Endothelial cell of umbilical vein (primary cell): ENCODE measurements at regions not wholly inside any gene's neighbourhood (a gene's known extent, or its start where the extent isn't known, plus 50 kb on each side); places are given as distances from the start of the nearest gene placed in this dataset.

ENCODE experiments used
- BruUV-seq: library from RNA; stranded (reverse); fragments of 400-500 nt; replicated peaks from 2 replicates; lab custom pipeline; 2021; lab: Mats Ljungman, UMichigan
- CTCF ChIA-PET: fragments of 300-600, 350-600 bp; sonication (Branson Sonifier 250); formaldehyde crosslinking; loops from one replicate; lab custom pipeline; 2021; ENCODE audit warnings: antibody characterized with exemption, inconsistent platforms; lab: Charles Lee
- POLR2A ChIA-PET: fragments of 300-600, 350-600 bp; sonication (Branson Sonifier 250); formaldehyde crosslinking; loops from one replicate; lab custom pipeline; 2021; ENCODE audit warnings: antibody characterized with exemption, inconsistent platforms; lab: Charles Lee
- DNase-seq: peaks from one replicate; pipeline ENCODE4 v3.0.0-alpha.2; 2011; ENCODE audit warnings: low read depth, low spot score
- FAIRE-seq: peaks from 2 replicates; lab custom pipeline; 2011; peaks lifted over from hg19 to GRCh38; lab: Jason Lieb, UNC
- H2AFZ ChIP-seq: 2 replicates; pipeline ENCODE4 v1.6.0; 2012; ENCODE audit warnings: low read depth, low read length, control low read depth, inconsistent platforms
- H3K27ac ChIP-seq: 2 replicates; pipeline ENCODE4 v1.5.1; 2011; ENCODE audit warnings: low read depth, mild to moderate bottlenecking, control low read depth, low read length, moderate library complexity; ENCODE audit not compliant: insufficient read depth
- H3K27me3 ChIP-seq, 2 experiments: 2 replicates each; pipeline versions ENCODE4 v1.6.0 to v1.6.1; 2011; ENCODE audit warnings: low read length in 2 of 2, mixed read lengths in 1 of 2; ENCODE audit not compliant: control insufficient read depth in 2 of 2, insufficient read depth in 2 of 2
- H3K36me3 ChIP-seq, 2 experiments: 2 replicates in 1 of 2; 3 replicates in 1 of 2; pipeline ENCODE4 v1.5.1; 2011; ENCODE audit warnings: low read length in 2 of 2, mild to moderate bottlenecking in 1 of 2, moderate library complexity in 1 of 2; ENCODE audit not compliant: control insufficient read depth in 2 of 2, insufficient read depth in 2 of 2; ENCODE audit errors: extremely low read depth in 1 of 2
- H3K4me1 ChIP-seq: 3 replicates; pipeline ENCODE4 v1.5.1; 2011; ENCODE audit warnings: mild to moderate bottlenecking, low read length; ENCODE audit not compliant: control insufficient read depth, insufficient read depth; ENCODE audit errors: extremely low read depth
- H3K4me2 ChIP-seq: 2 replicates; pipeline ENCODE4 v1.6.1; 2011; ENCODE audit warnings: low read length, control low read depth, mixed read lengths; ENCODE audit not compliant: insufficient read depth
- H3K4me3 ChIP-seq, 3 experiments: fragments of 200-600 bp in 1 of 3; sonication (generic), shearing (Covaris generic) in 1 of 3; replicated peaks in 1 of 3; 2 replicates each; pipeline ENCODE4 v1.5.1; 2011 to 2016; ENCODE audit warnings: control low read depth in 3 of 3, low read length in 3 of 3, mild to moderate bottlenecking in 2 of 3, inconsistent platforms in 1 of 3, low read depth in 1 of 3, moderate library complexity in 1 of 3; ENCODE audit not compliant: insufficient read depth in 1 of 3
- H3K79me2 ChIP-seq: 2 replicates; pipeline ENCODE4 v1.6.0; 2012; ENCODE audit warnings: low read length, inconsistent platforms; ENCODE audit not compliant: control insufficient read depth, insufficient read depth
- H3K9ac ChIP-seq: replicated peaks from 2 replicates; pipeline ENCODE3; 2011; ENCODE audit warnings: low read length, control low read depth; ENCODE audit not compliant: insufficient read depth; ENCODE audit errors: extremely low read depth
- H3K9me1 ChIP-seq: replicated peaks from 3 replicates; pipeline ENCODE4 v1.6.0; 2011; ENCODE audit warnings: mild to moderate bottlenecking, low read length; ENCODE audit not compliant: control insufficient read depth, insufficient read depth; ENCODE audit errors: extremely low read depth
- H3K9me3 ChIP-seq: replicated peaks from 2 replicates; pipeline ENCODE4 v1.5.1; 2012; ENCODE audit warnings: low read length, inconsistent platforms; ENCODE audit not compliant: control insufficient read depth, insufficient read depth
- H4K20me1 ChIP-seq: replicated peaks from 2 replicates; pipeline ENCODE3; 2011; ENCODE audit warnings: mild to moderate bottlenecking, low read length; ENCODE audit not compliant: control insufficient read depth, insufficient read depth; ENCODE audit errors: extremely low read depth
- EZH2 ChIP-seq: IDR thresholded peaks from 2 replicates; pipeline ENCODE4 v1.6.1; 2012; ENCODE audit warnings: borderline replicate concordance, low read depth, mild to moderate bottlenecking, moderate library complexity, low read length, inconsistent platforms; ENCODE audit not compliant: severe bottlenecking
- FOS ChIP-seq: IDR thresholded peaks from 2 replicates; pipeline ENCODE4 v1.6.1; 2011; ENCODE audit warnings: mild to moderate bottlenecking, low read length, moderate library complexity, borderline replicate concordance; ENCODE audit not compliant: insufficient read depth
- GATA2 ChIP-seq: IDR thresholded peaks from 2 replicates; pipeline ENCODE4 v1.7.0; 2011; ENCODE audit warnings: low read depth, mild to moderate bottlenecking, moderate library complexity, mixed read lengths, low read length; ENCODE audit not compliant: insufficient read length, insufficient read depth
- MYC ChIP-seq: IDR thresholded peaks from one replicate; pipeline ENCODE4 v1.6.1; 2011; ENCODE audit warnings: mild to moderate bottlenecking, low read depth, low read length
- POLR2A ChIP-seq: IDR thresholded peaks from 2 replicates; pipeline ENCODE4 v1.6.1; 2012; ENCODE audit warnings: low read depth, mild to moderate bottlenecking, control low read depth, low read length
- POLR2AphosphoS5 ChIP-seq: IDR thresholded peaks from 2 replicates; pipeline ENCODE4 v1.6.1; 2012; ENCODE audit warnings: low read depth, mild to moderate bottlenecking, control low read depth, low read length, moderate library complexity; ENCODE audit not compliant: insufficient read depth
- dilution Hi-C: fragments of 300-500 bp; cut with MboI; formaldehyde crosslinking; loops from one replicate; pipeline ENCODE4 v1.15.0; 2019; ENCODE audit warnings: low sequenced_read_pairs; ENCODE audit not compliant: extremely low pct_ligation_motif_present
- intact Hi-C: fragments of 100-400 bp; cut with micrococcal nuclease; formaldehyde crosslinking; loops from one replicate; pipeline ENCODE4 v1.10.0; 2022
- TF ChIP-seq, protein P1 (sequence below): IDR thresholded peaks from 2 replicates; pipeline ENCODE4 v1.6.1; 2011; ENCODE audit not compliant: insufficient read depth, insufficient read length

DNA sequence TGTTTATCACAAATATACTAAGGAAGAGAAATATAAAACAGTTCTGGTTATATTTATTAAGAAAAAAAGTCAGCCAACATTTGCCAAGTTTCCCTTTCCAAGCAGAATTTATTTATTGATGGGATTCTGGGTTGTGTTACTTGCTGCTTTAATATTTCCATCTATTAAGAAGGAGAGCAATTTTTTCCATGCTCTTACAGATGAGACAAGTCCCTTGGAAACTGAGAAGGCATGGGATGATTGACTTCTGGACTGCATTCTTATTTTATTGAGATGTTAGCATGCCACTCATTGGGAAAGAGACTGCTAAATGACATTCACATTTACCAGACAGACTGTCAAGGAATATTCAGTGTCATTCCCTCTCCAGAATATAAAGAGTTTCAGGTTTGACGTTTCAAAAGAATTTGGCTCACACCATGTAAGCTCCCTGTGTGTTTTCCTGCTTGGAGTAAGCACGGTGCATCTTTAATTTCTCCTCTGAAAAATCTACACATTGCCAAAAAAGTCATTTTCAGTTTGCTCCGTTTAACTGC is 1565.2 kb upstream of the GOT2 start:
- Histone ChIP-seq H3K27me3 (no peaks in the 10 kb centered on the region), H3K36me3 (no peaks in the 10 kb centered on the region), H3K9me1 (no peaks in the 10 kb centered on the region), H3K9me3 (no peaks in the 10 kb centered on the region), H3K4me3 (no peak overlapping the region), H3K27ac (no peak overlapping the region), H3K4me1 (no peaks in the 10 kb centered on the region), H2AFZ (no peak overlapping the region), H4K20me1 (no peaks in the 10 kb centered on the region), H3K4me2 (no peak overlapping the region), H3K79me2 (no peaks in the 10 kb centered on the region), H3K9ac (no peak overlapping the region)
- POLR2A ChIA-PET = no interaction called here
- CTCF ChIA-PET = no interaction called here
- DNase-seq (no peak), FAIRE-seq (no peak)
- BruUV-seq = no TSS peak
- no peak for TF ChIP-seq EZH2
- no peak for TF ChIP-seq GATA2
- intact Hi-C loops (no loop called here), dilution Hi-C loops (no loop called here)

DNA sequence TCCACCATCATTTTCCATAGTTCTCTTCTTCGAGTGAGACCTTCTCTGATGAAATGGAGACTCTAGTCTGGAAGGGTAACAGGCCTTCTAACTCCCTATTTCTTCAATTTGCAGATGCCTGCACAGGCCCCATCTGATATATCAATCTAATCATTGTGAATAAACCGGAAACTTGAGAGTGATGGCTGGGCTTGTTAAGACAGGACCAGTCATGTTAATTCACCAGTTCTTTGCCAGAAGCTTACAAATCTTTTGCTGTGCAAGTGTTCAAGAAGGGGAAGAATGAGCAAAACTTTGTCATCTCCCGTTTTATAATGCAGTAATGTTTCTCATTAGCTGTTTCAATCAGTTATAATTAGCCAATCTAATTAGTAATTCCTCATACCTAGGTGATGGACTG is 1561.3 kb upstream of the GOT2 start:
- intact Hi-C loops = no loop called here
- POLR2A ChIA-PET = no interaction called here
- BruUV-seq = no TSS peak
- no peak for DNase-seq
- Histone ChIP-seq H3K79me2 (no peaks in the 10 kb centered on the region), H3K9me1 (no peaks in the 10 kb centered on the region), H3K4me1 (no peaks in the 10 kb centered on the region), H3K9ac (no peak overlapping the region), H3K36me3 (no peaks in the 10 kb centered on the region), H3K4me2 (no peak overlapping the region), H3K27me3 (no peaks in the 10 kb centered on the region), H4K20me1 (no peaks in the 10 kb centered on the region), H3K4me3 (no peak overlapping the region), H3K27ac (no peak overlapping the region), H2AFZ (no peak overlapping the region), H3K9me3 (no peaks in the 10 kb centered on the region)
- CTCF ChIA-PET = no interaction called here
- FAIRE-seq = no peak
- dilution Hi-C loops = no loop called here
- TF ChIP-seq POLR2AphosphoS5 (no peak), EZH2 (no peak), FOS (no peak), POLR2A (no peak), MYC (no peak)
- TF ChIP-seq, protein P1, sequence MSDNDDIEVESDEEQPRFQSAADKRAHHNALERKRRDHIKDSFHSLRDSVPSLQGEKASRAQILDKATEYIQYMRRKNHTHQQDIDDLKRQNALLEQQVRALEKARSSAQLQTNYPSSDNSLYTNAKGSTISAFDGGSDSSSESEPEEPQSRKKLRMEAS = no peak
